ENCODE measurements at regions not wholly inside any gene's neighbourhood (a gene's known extent, or its start where the extent isn't known, plus 50 kb on each side); places are given as distances from the start of the nearest gene placed in this dataset.

DNA sequence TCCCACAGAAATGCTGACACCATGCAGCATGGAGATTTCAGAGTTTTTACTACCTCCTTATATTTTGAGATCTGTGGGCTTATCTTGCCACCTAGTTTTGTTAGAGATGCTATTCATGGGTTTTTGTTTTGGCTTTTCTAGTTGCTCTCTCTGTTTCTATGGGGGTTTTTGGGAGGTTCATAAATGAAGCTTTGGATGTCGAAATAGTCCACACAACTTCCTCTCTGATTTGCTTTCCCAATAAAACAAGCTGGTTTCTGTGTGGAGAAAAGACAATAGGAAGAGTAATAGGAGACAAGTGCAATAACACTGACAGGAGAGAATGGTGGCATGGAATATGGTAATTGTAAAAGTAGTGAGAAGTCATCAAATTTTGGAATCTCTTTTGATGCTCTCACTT, 106.8 kb upstream of the GPR149 start:
- TF ChIP-seq, protein P1, sequence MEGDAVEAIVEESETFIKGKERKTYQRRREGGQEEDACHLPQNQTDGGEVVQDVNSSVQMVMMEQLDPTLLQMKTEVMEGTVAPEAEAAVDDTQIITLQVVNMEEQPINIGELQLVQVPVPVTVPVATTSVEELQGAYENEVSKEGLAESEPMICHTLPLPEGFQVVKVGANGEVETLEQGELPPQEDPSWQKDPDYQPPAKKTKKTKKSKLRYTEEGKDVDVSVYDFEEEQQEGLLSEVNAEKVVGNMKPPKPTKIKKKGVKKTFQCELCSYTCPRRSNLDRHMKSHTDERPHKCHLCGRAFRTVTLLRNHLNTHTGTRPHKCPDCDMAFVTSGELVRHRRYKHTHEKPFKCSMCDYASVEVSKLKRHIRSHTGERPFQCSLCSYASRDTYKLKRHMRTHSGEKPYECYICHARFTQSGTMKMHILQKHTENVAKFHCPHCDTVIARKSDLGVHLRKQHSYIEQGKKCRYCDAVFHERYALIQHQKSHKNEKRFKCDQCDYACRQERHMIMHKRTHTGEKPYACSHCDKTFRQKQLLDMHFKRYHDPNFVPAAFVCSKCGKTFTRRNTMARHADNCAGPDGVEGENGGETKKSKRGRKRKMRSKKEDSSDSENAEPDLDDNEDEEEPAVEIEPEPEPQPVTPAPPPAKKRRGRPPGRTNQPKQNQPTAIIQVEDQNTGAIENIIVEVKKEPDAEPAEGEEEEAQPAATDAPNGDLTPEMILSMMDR (IDR thresholded peaks at IDR 0.05): no peak
- no peak for TF ChIP-seq POLR2A (IDR thresholded peaks at IDR 0.05)

Measured in thyroid gland (tissue), 4 donors.